ENCODE measurements at regions not wholly inside any gene's neighbourhood (a gene's known extent, or its start where the extent isn't known, plus 50 kb on each side); places are given as distances from the start of the nearest gene placed in this dataset.

DNA sequence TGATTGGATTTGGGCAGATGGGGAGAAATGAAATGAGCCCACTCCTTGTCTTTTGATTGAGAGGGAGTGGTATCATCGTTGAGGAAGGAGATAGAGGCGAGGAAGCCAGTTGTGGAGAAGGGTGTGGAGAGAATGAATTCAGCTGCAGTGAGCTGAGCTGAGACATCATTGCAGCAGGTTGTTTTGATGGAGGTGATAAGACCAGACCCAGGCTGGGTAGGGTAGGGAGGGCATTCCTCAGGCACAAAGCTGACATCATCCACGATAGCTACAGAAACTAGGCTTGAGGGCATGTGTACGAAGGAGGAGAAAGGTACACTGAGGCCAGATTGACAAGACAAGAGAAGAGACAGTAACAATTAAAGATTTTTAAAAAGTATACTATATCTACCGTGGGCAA, 1500.9 kb upstream of the SLC10A2 start:
- Histone ChIP-seq H3K27ac (ENCODE audit: insufficient read depth, low read length) (no peak overlapping the region), H4K20me1 (ENCODE audit: control insufficient read depth, extremely low read depth, insufficient read depth, low read length) (no peaks in the 10 kb centered on the region), H3K9ac (ENCODE audit: insufficient read depth, low read length) (no peak overlapping the region), H3K27me3 (ENCODE audit: control insufficient read depth, insufficient read depth, low read length) (no peaks in the 10 kb centered on the region), H3K4me2 (ENCODE audit: extremely low read depth, insufficient read depth, low read length) (no peak overlapping the region), H3K4me3 (replicated peaks in 1 of 4; ENCODE audit: control extremely low read depth in 1 of 4, insufficient read depth in 1 of 4, low read depth in 3 of 4, low read length in 4 of 4) (no peak overlapping the region), H2AFZ (ENCODE audit: low read length) (no peak overlapping the region), H3K9me3 (ENCODE audit: control insufficient read depth, insufficient read depth, low read depth, low read length) (peaks cover 3% of the 10 kb centered on the region), H3K36me3 (ENCODE audit: control insufficient read depth, insufficient read depth, low read length) (no peaks in the 10 kb centered on the region), H3K79me2 (ENCODE audit: control insufficient read depth, insufficient read depth, low read length) (no peaks in the 10 kb centered on the region), H3K4me1 (ENCODE audit: control insufficient read depth, extremely low read depth, insufficient read depth, low read length) (no peaks in the 10 kb centered on the region)
- no peak for DNase-seq (ENCODE audit: low read depth in 2 of 2)
- TF ChIP-seq EZH2 (IDR thresholded peaks at IDR 0.05; ENCODE audit: low read length, missing control alignments), result no peak
- TF ChIP-seq, protein P1, sequence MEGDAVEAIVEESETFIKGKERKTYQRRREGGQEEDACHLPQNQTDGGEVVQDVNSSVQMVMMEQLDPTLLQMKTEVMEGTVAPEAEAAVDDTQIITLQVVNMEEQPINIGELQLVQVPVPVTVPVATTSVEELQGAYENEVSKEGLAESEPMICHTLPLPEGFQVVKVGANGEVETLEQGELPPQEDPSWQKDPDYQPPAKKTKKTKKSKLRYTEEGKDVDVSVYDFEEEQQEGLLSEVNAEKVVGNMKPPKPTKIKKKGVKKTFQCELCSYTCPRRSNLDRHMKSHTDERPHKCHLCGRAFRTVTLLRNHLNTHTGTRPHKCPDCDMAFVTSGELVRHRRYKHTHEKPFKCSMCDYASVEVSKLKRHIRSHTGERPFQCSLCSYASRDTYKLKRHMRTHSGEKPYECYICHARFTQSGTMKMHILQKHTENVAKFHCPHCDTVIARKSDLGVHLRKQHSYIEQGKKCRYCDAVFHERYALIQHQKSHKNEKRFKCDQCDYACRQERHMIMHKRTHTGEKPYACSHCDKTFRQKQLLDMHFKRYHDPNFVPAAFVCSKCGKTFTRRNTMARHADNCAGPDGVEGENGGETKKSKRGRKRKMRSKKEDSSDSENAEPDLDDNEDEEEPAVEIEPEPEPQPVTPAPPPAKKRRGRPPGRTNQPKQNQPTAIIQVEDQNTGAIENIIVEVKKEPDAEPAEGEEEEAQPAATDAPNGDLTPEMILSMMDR (conservative IDR thresholded peaks at IDR 0.05 in 1 of 2, IDR thresholded peaks at IDR 0.05 in 1 of 2; ENCODE audit: low read depth in 1 of 2, low read length in 2 of 2), result no peak

DNA sequence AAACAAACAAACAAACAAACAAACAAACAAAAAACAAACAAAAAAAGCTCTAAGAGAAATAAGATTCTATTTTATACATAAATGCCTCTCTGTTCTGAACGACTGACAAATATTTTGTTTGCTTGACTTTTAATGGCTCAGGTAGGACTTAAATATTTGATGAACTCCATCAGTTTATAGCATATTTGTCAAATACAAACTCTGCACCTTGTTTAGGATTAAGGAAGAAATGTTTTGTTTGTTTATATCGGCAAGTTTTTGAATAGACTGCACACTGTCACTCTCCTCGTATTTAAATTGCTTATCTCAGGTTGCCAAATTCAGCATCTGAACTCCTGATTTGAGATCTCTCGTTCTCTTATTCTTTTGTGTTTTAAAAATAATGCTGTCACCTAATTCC, 1499.7 kb upstream of the SLC10A2 start:
- Histone ChIP-seq H3K36me3 (ENCODE audit: control insufficient read depth, insufficient read depth, low read length) (no peaks in the 10 kb centered on the region), H4K20me1 (ENCODE audit: control insufficient read depth, extremely low read depth, insufficient read depth, low read length) (no peaks in the 10 kb centered on the region), H3K9ac (ENCODE audit: insufficient read depth, low read length) (no peak overlapping the region), H2AFZ (ENCODE audit: low read length) (no peak overlapping the region), H3K4me3 (replicated peaks in 1 of 4; ENCODE audit: control extremely low read depth in 1 of 4, insufficient read depth in 1 of 4, low read depth in 3 of 4, low read length in 4 of 4) (no peak overlapping the region), H3K79me2 (ENCODE audit: control insufficient read depth, insufficient read depth, low read length) (no peaks in the 10 kb centered on the region), H3K27ac (ENCODE audit: insufficient read depth, low read length) (no peak overlapping the region), H3K9me3 (ENCODE audit: control insufficient read depth, insufficient read depth, low read depth, low read length) (peaks cover 3% of the 10 kb centered on the region), H3K27me3 (ENCODE audit: control insufficient read depth, insufficient read depth, low read length) (no peaks in the 10 kb centered on the region), H3K4me2 (ENCODE audit: extremely low read depth, insufficient read depth, low read length) (no peak overlapping the region), H3K4me1 (ENCODE audit: control insufficient read depth, extremely low read depth, insufficient read depth, low read length) (no peaks in the 10 kb centered on the region)
- no peak for DNase-seq (ENCODE audit: low read depth in 2 of 2)
- TF ChIP-seq, protein P1 (conservative IDR thresholded peaks at IDR 0.05 in 1 of 2, IDR thresholded peaks at IDR 0.05 in 1 of 2; ENCODE audit: low read depth in 1 of 2, low read length in 2 of 2), result no peak
- TF ChIP-seq EZH2 (IDR thresholded peaks at IDR 0.05; ENCODE audit: low read length, missing control alignments), result no peak

DNA sequence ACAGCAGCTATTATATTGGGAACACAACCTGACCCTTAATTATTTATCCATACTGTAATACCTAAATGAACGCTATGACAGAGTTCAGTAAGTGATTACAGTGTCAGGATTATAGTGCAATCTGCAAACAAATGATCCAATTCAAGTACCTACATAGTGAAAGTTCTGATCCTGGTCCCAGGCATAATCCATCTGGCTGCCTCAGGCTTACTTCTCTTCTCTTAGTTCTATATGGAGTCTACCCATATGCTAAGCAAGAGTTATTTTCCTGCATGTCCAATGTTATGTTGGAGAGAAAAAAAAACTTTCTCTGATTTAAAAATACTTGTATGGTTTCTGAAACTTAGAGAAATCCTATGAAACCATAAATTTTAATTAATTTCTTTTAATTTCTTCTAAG, 1487.7 kb upstream of the SLC10A2 start:
- no peaks in the 10 kb centered on the region for H3K9me3 ChIP-seq (ENCODE audit: control insufficient read depth, insufficient read depth, low read depth, low read length)
- H3K36me3 ChIP-seq (ENCODE audit: control insufficient read depth, insufficient read depth, low read length), result no peaks in the 10 kb centered on the region
- no peak for DNase-seq (ENCODE audit: low read depth in 2 of 2)
- no peak overlapping the region for H2AFZ ChIP-seq (ENCODE audit: low read length)
- H3K4me3 ChIP-seq (replicated peaks in 1 of 4; ENCODE audit: control extremely low read depth in 1 of 4, insufficient read depth in 1 of 4, low read depth in 3 of 4, low read length in 4 of 4), result no peak overlapping the region
- TF ChIP-seq EZH2 (IDR thresholded peaks at IDR 0.05; ENCODE audit: low read length, missing control alignments), result no peak
- TF ChIP-seq, protein P1 (conservative IDR thresholded peaks at IDR 0.05 in 1 of 2, IDR thresholded peaks at IDR 0.05 in 1 of 2; ENCODE audit: low read depth in 1 of 2, low read length in 2 of 2), result no peak
- H3K27ac ChIP-seq (ENCODE audit: insufficient read depth, low read length), result no peak overlapping the region
- no peaks in the 10 kb centered on the region for H4K20me1 ChIP-seq (ENCODE audit: control insufficient read depth, extremely low read depth, insufficient read depth, low read length)
- H3K4me2 ChIP-seq (ENCODE audit: extremely low read depth, insufficient read depth, low read length), result no peak overlapping the region
- no peaks in the 10 kb centered on the region for H3K79me2 ChIP-seq (ENCODE audit: control insufficient read depth, insufficient read depth, low read length)
- H3K9ac ChIP-seq (ENCODE audit: insufficient read depth, low read length), result no peak overlapping the region
- no peaks in the 10 kb centered on the region for H3K4me1 ChIP-seq (ENCODE audit: control insufficient read depth, extremely low read depth, insufficient read depth, low read length)
- H3K27me3 ChIP-seq (ENCODE audit: control insufficient read depth, insufficient read depth, low read length), result no peaks in the 10 kb centered on the region
